GM19372 (cell line): ENCODE measurements at regions not wholly inside any gene's neighbourhood (a gene's known extent, or its start where the extent isn't known, plus 50 kb on each side); places are given as distances from the start of the nearest gene placed in this dataset.
"Not testable (repeated sequence)": the region's sequence is repeated elsewhere in the genome, so short reads cannot be mapped to it uniquely, and the experiment has no call there.

Experiments
- ATAC-seq: cut with Tn5 transposase; IDR thresholded peaks from one replicate; pipeline ENCODE4 v1.9.1; 2021; ENCODE audit warnings: mild to moderate bottlenecking, low read depth, moderate library complexity; ENCODE audit not compliant: unreplicated experiment

DNA sequence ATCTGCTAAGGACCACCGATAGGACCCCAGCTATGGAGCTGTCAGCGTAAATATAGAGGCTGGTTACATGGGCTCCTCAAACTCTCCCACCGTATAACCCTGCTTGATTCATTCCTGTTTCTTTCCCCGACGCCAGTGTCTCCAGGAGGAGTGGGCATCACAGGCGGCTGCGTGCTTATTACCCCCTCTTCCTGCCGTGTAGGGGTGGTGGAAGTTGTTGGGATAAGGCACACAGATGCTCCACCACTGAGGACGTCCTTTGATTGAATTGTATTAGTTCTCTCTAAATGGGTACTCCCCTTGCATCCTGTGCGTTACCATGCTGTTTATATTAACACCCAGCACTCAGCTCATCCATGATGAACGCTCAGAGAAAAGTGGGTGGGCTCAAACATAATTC, 104.6 kb downstream of the ZBTB18 start:
- ATAC-seq: no peak

DNA sequence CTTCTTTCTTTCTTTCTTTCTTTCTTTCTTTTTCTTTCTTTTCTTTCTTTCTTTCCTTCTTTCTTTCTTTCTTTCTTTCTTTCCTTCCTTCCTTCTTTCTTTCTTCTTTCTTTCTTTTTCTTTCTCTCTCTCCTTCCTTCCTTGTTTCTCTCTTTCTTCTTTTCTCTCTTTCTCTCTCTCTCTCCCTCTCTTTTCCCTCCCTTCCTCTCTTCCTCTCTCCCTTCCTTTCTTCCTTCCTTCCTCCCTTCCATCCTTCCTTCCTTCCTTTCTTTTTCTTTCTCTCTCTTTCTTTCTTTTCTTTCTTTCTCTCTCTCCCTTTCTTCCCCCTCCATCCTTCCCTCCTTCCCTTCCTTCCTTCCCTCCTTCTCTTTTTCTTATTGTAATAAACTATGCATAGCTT, 105.5 kb downstream of the ZBTB18 start:
- ATAC-seq: not testable (repeated sequence)

DNA sequence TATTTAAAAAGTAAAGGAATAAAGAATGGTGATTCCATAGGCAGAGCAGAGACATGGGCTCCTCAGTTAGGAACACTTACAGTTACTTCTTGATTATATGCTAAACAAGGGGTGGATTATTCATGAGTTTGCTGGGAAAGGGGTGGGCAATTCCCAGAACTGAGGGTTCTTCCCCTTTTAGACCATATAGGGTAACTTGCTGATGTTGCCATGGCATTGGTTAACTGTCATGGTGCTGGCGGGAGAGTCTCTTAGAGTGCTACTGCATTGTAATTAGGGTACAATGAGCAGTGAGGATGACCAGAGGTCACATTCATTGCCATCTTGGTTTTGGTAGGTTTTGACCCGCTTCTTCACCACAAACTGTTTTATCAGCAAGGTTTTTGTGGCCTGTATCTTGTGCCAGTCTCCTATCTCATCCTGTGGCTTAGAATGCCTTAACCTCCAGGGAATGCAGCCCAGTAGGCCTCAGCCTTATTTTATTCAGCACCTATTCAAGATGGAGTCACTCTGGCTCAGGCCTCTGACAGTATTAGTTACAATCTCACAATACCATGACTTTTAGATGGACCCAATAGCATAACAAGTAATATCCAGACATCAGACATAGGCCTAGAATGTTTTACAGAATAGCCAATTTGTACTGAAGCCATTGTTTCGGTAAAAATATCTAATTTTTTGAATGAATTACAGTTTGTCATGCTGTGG, 106.8 kb downstream of the ZBTB18 start:
- no peak for ATAC-seq

DNA sequence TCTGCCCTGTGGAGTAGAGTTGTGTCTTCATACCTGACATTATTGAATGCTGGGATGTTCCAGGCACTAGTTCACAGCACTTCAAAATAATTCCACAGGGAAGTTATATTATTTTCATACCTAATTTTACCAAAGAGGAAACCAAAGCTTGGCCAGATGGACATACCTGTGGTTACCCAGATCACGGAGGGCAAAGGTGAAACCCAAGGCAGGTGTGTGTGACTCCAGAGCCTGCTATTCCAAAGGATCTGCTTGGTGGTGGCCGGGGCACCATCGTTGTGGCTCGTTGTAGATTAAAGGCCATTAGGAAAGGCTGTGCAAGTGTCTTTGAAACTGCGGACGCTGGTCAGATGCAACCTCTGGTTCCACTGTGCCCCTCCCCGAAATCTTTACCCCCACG, 108.6 kb downstream of the ZBTB18 start:
- no peak for ATAC-seq

DNA sequence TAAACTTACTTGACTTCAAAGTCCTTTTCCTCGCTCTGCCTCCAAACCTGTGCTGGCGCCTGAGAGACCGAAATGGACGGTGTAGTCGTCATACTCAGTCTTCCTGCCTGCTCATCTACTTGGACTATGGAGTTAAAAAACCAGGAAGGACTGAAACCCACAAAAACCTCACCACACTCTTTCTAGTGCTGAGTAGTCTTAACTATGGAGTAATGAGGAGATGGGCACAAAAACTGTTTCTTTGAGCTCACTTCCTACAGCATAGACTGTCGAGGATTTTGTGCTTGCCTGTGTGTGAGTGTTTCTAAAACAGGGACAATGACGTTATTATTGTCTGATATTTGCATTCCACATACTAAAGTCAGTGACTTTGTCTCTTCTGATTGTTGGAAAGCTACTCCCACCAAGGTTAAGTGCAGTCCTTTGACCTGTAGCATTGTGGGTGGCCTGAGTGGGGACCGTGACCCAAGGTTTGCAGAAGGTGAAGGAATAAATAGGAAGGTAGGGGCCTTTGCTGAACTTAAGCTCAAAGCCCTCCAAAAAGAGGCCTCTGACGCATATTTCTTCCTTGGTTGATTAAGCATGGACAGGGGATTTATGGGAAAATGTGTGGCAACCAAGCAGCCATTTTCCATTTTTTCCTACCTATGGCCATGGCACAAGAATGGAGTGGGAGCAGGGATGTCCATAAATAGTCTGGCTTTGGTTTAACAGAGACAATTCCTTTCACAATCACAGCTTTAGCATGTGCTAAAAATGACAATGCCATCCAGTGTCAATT, 109.6 kb downstream of the ZBTB18 start:
- no peak for ATAC-seq

DNA sequence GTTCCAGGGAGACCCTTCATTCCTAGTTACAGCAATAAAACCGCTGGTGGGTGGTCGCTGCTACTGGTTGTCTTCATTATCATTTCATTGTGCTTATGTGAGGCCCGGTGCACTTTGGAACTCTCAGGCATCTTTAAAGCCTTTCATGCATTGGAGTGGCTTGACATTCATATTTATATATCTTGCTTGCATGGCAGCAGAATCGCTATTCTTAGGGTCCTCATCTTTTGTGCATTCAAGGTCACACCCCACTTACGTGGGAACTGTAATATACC, 110.1 kb downstream of the ZBTB18 start:
- no peak for ATAC-seq

DNA sequence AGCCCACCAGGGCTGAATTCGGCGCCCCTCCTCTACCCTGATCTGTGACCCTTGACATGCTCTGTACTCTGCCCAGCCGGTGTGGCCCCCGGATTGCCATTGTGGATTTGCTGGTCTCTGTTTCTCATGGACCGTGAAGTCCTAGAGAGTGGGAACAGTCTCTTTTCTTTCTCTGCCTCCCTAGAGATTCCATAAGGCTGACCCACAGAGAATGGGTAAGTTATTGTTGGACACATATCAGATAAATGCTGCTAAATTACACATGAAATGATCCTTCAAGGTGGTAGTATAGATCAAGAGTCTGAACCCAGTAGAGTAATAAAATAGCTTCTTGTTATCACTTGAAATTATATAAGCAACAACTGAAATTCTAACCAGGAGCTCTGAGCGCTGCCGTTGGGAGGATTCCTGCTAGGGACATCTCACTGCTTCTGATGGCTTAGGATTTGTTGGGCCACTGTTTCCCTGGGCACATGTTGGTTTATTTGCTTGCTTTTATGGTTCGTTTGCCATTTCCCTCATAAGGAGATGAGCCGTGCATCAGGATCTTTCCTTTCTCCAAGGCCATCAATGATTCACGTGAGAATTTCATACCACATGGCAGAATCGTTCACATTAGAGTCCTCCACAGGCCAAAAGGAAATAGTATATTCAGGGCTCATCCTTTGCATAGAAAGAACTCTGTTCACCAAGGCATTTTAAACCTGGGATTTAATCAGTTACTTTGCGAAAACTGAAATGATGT, 111.9 kb downstream of the ZBTB18 start:
- no peak for ATAC-seq

DNA sequence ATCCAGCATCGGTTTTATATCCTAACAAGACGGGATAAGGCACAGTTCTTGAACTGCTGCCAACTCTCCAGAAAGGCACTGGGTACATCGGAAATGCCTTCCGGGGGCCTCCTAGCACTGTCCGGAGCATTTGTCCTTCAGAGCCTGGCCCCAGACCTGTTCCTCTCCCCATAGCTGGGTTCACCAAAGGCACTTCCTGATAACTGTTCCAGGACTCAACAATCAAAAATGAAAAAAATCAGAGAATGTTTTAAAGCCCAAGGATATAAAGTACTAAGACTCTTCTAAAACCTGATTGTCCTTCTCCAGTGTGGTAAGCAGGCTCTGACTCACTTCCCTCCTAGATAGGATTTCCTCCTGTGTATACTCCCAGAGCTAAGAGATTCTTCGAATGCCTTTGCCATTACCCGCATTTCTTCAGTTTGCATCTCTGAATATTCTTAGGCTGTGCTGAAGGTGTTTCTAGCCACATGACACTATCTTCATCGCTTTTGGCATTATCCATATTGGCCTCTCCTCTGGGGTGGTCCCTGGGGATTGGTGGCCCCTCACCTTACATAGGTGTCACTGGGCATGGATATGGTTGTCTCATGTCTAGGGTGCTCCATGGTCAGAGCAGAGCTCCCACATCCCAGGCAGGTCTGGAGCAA, 112.9 kb downstream of the ZBTB18 start:
- no peak for ATAC-seq

DNA sequence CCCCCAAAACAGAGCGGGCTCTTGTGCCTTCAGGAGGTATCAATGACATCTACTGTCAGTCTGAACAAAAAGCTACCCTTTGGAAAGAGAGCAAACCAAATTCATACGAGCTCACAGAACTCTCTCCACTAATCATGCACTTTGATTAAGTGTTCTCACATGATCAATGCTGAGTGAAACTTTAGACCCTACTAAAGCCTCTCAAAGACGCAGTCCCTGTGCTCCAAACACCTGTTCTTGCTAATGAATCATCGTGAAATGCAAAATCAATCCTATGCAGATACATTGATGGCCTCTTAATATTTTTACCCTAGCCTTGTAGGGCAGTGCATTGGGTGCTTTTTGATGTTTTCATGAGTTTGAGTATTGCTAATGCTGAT, 113.4 kb downstream of the ZBTB18 start:
- ATAC-seq: no peak

DNA sequence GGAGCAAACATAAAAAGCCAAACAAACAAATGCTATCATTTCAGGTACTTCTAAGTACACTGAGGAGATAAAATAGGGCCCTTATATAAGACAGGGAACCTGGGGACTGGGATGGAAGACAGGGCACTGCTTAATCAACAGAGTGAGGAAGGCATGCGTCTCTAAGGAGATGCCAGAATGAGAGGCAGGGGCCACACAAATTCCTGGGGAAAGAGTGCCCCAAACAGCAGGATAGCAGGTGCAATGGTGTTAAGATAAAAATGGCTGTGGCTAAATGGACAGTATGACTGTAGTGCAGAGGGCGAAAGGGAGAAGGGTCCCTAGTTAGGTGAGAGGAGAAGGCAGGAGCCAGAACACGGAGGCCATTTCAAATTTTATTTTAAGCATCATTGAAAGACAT, 113.9 kb downstream of the ZBTB18 start:
- ATAC-seq: no peak

DNA sequence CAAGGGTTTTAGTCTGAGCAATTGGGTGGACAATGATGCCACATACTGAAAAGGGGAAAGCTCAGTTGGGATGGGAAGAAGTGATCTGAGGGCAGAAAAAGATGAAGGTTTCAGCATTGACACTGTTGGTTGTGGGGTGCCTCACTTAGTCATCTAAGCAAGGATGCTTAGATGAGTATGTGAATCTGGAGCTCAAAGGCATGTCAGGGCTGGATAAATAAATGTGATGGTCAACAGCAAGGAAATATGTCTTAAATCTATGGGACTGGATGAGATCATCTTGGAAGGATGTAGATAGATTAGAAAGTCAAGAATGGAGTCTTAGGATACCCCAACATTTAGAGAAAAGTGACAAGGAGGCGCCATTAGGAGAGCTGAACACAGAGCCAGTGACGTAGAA, 114.6 kb downstream of the ZBTB18 start:
- ATAC-seq: no peak

DNA sequence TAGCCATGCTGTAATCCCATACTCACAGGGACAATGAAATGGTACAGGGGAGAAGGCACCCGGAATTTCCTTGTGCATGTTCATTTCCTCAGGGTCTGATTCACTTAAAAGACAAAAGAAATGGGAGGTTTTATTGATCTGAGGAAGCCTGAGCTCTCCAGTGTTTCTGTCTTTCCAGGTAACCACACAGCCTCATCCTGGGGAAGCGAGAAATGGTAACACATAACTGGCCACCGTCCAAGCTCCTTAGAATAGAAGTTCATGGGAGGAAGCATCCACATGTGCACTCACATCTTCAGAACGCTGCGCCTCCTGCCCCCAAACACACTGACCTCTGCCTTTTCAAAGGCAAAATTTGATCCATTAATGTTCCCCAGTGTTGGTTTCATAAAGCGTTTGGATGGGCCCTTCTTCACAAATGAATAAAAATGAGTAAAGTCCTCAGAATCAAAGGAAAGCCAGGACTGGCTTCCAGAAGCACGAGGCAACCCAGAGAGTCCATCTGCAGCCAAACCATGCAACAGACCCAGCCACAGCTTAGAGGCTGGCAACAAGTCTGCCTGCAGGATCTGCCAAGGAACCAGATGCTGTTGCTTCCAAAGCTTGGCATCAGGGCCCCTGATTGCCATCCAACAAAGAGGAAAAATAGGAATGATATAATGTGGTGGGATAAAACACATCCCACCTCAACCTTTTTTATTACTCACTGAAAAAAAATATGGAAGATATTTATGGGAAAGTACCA, 120.3 kb downstream of the ZBTB18 start:
- ATAC-seq: no peak

DNA sequence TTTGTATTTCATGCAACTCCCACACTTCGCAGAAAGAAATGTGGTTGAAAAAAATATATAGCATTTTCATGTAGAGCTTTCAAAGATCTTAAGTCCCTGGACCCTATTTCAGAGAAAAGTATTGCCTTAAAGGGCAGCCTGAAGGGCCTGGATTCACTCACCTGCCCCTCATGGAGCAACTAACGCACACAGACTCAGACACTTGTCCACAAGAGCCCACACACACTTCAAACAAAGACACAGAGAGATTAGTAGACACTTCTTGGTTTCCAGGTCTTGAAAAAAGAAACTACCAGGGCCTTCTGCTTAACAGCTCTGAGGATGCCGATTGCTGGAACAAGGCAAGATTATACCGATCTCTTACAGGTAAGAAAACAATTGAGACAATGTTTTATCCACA, 122.2 kb downstream of the ZBTB18 start:
- ATAC-seq: no peak

DNA sequence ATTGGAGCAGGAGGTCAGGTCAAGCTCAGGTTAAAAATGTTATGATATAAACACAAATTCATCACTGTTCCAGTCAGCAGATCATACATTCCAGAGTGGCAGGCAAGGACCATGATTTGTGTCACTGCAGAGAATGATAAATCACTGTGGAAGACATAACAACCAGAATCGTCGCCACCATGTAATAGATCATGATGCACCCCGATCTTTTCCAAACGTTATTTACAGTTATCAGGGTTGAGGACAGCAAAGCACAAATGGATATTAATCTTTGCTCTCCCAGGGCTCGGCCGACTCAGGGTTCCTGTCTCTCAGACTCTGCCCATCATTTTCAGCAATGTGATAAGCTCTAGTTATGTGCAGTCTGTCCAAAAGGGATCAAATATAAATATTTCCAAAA, 122.7 kb downstream of the ZBTB18 start:
- ATAC-seq: no peak

DNA sequence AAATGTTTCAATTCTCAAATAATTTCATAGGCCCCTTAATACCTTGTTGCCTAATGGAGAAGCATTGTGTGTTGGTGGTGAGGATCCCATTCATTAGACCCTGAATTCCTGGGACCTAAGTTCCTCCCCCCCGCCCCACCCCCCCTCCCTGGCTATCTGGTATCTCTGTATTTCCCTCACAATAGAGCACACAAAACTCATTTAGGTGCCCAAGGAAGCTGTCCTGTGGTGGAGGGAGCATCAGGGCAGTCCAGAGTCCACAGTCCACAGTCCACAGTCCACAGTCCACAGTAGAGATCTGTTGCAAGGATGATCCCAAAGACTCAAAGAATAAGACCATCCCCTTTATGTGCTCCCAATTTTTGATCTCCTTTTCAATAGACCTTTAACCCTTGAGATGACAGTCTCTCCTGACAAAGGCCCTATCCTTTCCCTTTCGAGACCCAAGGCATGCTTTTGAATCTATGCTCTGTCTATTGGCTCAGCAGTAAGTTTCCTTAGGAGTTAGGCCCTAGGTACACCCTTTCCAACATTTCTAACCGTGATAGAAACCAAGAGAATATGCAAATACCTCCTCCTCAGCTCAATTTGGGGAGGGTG, 123.9 kb downstream of the ZBTB18 start:
- ATAC-seq: no peak

DNA sequence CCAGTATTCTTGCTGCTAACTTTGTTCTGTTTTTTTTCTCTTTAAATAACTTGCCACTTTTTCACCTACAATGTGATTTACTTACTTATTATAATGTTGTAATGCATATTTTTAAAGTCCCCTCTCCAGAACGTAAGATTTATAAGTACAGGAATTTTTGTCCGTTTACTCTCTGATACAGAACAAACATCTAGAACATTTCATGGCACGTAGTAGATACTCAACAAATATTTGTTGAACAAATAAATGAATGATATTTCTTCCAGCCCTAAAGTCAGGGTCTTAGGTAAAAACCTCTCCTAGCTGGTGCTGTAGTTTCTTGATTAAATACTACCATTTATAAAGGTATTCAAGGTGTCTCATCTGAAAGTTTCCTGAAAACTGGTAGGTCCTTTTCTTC, 125.1 kb downstream of the ZBTB18 start:
- ATAC-seq: no peak

DNA sequence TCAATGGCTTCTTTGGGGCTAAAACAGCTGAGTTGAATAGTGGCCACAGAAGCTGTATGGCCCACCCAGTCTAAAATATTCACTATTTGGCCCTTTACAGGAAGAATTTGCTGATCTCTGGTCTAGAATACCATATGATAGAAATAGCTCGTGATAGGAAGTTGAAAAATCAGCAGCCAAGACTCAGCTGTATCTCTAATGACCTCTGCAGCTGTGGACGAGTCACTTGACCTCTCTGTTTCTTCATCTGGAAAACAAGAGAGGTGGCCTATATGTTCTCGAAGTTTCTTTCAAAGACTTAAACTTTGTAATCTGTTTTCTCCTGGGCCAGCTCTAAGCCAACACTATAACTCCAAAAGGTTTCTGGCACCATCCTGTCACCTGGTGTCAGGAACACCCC, 129.2 kb downstream of the ZBTB18 start:
- no peak for ATAC-seq

DNA sequence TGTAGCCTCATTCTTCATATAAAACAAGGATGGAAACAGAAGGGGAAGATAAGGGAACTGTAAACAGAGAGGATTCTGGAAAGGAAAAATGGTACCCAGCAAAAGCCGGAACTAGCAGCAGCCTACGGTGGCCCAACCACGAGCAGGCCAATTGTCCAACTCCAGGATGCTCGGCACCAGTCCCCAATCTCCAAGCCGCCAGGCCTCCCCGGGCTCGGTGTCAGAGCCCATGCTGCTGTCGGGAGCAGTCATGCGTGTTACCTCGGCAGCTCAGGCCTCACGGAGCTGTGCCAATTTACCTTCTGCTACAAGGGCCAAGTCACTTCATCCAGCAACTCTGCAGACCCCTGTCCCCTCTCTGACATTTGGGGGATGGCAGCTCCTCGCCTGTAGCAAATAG, 130.8 kb downstream of the ZBTB18 start:
- no peak for ATAC-seq

DNA sequence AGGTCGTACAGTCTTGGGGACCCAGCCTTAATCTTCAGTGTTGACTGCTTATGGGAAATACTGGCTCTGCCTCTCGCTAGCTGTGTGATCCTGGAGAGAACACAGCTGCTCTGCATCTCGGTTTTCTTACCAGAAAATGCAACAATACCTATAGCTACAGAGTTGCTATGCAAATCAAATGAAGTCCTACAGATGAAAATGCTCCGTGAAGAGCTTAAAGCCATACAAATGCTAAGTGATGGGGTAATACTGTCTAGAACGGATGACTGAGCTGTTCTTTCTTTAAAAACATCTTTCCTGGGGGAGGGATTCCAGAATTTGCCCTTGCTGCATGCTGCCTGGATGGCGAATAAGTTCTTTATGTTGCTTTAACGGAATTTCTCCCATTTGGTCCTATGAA, 132.0 kb downstream of the ZBTB18 start:
- no peak for ATAC-seq

DNA sequence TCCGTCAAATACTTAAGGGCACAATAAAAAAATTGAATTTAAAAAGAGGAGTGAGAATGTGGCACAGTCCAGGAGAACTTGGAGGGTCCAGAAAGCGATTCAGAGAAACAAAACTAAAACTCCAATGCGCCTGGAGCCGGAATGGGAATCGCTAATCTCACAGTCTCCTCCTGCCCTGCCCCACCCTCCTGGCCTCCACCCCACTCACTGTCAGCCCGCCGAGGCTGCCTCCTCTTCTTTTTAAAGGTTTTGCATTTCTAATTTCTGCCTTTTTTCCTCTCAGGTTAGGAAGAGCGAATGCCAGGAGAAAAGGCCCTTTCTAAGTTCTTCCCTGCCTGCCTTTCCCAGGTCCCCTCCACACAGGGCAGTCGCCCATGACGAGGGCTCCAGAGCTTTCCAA, 135.3 kb downstream of the ZBTB18 start:
- no peak for ATAC-seq
